Fibroblast of villous mesenchyme (primary cell): ENCODE measurements at regions not wholly inside any gene's neighbourhood (a gene's known extent, or its start where the extent isn't known, plus 50 kb on each side); places are given as distances from the start of the nearest gene placed in this dataset.
A peak's percentile ranks its signal among the peaks of the same experiment; 100 is the strongest.

Experiments used
- DNase-seq: peaks from one replicate; pipeline ENCODE4 v3.0.0-alpha.2; 2010; ENCODE audit warnings: low read depth
- H3K4me3 ChIP-seq: 2 replicates; pipeline ENCODE4 v1.5.1; 2011; ENCODE audit warnings: low read depth, mild to moderate bottlenecking, low read length
- TF ChIP-seq, protein P1 (sequence below): IDR thresholded peaks from 2 replicates; pipeline ENCODE4 v1.5.1; 2012; ENCODE audit warnings: low read depth, mild to moderate bottlenecking, low read length; ENCODE audit not compliant: insufficient read depth

DNA sequence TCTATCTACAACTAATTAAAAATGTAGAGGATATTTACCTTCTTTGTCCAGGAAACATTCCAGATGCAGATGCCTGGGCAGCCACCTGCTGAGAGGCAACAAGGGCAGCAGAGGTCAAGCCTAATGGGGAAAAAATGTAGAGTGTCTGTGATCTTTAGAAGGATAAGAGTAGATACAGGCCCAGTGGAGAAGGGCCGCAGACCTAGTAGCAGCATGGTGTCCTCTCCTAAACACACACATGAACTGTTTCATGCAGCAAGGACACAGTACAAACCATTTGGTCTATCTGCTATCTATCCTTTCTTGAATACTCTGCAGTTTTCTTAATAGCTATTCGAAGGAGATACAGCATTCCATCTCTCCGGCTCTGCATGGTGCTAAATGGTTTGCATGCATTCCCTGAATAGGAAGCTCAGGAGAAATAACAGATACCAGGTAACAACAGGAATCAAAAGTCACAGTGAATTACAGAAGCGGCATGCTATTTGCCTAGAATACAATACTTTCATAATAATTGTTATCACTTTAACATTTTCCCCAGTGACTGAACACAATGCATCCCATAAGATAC, 107.3 kb downstream of the ZNF608 start:
- TF ChIP-seq, protein P1, sequence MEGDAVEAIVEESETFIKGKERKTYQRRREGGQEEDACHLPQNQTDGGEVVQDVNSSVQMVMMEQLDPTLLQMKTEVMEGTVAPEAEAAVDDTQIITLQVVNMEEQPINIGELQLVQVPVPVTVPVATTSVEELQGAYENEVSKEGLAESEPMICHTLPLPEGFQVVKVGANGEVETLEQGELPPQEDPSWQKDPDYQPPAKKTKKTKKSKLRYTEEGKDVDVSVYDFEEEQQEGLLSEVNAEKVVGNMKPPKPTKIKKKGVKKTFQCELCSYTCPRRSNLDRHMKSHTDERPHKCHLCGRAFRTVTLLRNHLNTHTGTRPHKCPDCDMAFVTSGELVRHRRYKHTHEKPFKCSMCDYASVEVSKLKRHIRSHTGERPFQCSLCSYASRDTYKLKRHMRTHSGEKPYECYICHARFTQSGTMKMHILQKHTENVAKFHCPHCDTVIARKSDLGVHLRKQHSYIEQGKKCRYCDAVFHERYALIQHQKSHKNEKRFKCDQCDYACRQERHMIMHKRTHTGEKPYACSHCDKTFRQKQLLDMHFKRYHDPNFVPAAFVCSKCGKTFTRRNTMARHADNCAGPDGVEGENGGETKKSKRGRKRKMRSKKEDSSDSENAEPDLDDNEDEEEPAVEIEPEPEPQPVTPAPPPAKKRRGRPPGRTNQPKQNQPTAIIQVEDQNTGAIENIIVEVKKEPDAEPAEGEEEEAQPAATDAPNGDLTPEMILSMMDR, result no peak
- no peak for DNase-seq
- H3K4me3 ChIP-seq, result no peak overlapping the region

DNA sequence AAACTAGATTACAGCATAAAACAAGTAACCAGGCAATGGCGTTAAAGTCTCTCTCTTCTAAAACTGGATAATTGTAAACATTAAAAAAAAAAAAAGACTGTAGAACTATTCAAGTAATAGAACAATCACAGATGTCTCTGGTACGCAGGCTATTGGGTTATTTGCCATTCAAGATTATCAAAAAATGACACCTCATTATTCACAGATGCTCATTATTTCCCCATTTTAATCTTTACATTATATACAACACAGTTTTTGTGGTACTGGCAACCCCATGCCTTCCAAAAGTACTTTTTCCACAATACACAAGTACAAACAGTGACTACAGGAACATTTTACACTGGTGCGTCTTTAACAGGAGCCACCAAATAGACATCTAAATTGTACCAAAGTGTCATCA, 109.4 kb downstream of the ZNF608 start:
- H3K4me3 ChIP-seq, result no peak overlapping the region
- TF ChIP-seq, protein P1, result no peak
- DNase-seq, result no peak

DNA sequence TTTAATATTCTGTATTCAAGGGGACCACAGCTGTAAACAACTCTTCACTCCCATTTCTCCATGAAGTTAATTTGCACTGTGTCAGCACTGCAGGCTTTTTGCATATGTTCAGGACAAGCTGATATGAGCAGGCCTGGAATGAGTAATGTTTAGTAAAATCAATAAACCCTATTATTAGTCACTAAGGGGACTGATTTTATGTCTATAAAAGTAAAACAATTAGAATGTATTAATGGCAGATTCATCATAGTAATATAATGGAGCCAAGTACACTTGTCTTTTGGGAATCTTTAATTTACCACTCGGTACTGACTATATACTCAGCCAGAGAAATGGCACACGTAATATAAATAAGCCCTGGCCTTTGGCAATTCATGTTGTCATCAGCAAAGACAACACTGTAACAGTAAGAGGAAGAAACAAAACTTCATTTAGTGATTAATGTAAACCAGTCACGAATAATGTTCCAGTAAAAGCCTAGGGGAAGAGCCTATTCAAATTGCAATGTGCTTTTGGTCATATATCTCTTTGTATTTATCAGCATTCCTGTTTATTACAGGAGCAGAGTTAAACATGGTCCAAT, 111.6 kb downstream of the ZNF608 start:
- TF ChIP-seq, protein P1, result no peak
- no peak overlapping the region for H3K4me3 ChIP-seq
- peak; percentile 68 for DNase-seq

DNA sequence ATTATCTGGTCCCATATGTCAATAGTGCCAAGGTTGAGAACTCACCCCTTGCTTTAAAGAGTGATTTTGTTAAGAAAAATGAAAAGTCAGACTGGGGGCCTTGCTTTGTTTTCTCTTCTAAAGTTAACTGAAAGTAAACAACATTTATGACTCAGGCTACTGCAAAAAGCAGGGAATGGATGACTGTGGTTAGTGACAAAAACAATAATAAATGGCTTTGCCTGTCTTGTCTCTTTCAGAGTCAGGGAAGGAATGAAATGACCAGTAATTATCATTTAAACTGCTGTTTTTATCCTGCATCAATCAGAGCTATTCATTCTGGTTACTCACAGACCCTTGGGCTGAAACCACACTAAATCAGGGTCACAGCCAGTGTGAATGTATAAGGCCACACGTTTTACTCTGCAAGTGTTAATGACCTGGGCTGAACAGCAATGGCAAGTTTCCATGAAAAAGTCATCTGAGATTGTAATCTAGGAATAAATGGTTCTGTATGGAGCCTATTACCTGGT, 112.2 kb downstream of the ZNF608 start:
- TF ChIP-seq, protein P1, result no peak
- no peak overlapping the region for H3K4me3 ChIP-seq
- peak; percentile 78 for DNase-seq

DNA sequence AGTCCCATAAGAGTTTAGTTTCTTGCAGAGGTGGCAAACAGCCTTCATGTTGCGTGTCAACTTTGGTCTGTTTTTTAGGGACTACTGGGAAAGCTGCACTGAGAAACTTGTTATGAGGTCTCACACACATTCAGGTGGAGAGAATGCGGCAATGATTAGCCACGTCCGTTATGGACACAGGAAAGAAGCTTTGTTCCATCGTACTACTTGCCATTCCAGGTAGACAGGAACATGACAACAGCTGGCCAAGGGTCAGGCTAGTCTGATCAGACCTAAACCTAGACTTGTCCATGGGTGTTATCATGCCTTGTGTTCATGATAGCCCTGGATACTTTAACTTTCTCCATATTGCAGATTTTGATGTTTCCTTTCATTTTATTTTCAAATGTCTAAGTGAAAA, 113.2 kb downstream of the ZNF608 start:
- no peak overlapping the region for H3K4me3 ChIP-seq
- TF ChIP-seq, protein P1, result no peak
- DNase-seq, result no peak

DNA sequence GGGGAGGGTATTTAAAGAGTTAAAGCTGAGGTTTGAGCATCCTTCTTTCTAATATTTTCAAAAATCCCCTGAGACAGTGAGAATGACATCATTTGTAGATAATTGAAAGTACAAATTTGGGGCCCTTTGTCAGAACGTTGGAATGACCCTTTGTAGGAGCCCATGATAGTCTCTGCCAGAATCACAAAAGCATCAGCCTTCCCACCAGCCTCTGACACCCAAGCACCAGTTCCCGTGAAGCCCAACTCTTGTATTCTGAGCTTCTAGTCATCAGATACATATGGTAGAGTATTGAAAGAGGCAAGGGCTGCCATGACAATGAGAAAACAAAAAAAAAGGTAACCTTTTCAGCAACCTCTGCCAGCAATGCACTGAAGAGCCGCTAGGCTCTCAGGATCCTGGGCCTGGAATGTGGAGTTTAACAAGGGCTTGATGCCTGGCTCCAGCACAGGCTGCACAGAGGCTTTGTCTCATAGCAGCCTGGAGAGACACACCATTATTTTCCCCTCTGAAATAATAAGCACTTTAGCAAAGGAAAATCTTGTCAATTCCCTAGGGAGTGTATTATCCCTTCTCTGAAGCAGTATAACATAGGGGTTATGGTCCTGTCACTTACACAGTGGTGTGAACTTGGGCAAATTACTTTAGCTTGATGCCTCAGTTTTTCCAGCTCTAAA, 114.4 kb downstream of the ZNF608 start:
- TF ChIP-seq, protein P1, result no peak

More for the DNA sequence above, 114.4 kb downstream of the ZNF608 start:
- H3K4me3 ChIP-seq, result no peak overlapping the region
- DNase-seq, result no peak
